ENCODE measurements at regions not wholly inside any gene's neighbourhood (a gene's known extent, or its start where the extent isn't known, plus 50 kb on each side); places are given as distances from the start of the nearest gene placed in this dataset.

DNA sequence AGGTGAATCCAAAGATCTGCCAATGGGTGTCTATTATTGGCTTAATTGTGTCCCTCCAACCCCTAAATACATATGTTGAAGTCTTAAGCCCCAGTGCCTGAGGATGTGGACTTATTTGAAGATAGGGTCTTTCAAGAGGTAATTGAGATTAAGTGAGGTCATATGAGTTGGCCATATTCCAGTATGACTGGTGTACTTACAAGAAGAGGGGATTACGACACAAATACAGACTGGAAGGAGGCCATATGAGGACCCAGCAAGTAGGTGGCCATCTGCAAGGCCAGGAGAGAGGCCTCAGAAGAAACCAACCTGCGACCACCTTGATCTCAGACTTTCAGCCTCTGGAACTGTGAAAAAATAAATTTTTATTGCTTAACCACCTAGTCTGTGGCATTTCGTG lies 121.1 kb upstream of the FN1 start:
- TF ChIP-seq, protein P1, sequence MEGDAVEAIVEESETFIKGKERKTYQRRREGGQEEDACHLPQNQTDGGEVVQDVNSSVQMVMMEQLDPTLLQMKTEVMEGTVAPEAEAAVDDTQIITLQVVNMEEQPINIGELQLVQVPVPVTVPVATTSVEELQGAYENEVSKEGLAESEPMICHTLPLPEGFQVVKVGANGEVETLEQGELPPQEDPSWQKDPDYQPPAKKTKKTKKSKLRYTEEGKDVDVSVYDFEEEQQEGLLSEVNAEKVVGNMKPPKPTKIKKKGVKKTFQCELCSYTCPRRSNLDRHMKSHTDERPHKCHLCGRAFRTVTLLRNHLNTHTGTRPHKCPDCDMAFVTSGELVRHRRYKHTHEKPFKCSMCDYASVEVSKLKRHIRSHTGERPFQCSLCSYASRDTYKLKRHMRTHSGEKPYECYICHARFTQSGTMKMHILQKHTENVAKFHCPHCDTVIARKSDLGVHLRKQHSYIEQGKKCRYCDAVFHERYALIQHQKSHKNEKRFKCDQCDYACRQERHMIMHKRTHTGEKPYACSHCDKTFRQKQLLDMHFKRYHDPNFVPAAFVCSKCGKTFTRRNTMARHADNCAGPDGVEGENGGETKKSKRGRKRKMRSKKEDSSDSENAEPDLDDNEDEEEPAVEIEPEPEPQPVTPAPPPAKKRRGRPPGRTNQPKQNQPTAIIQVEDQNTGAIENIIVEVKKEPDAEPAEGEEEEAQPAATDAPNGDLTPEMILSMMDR (IDR thresholded peaks at IDR 0.05; ENCODE audit: low read depth, low read length, missing control alignments) = no peak
- no peak for DNase-seq (ENCODE audit: low read depth)
- no peak overlapping the region for H3K4me3 ChIP-seq (ENCODE audit: low read depth, low read length)

DNA sequence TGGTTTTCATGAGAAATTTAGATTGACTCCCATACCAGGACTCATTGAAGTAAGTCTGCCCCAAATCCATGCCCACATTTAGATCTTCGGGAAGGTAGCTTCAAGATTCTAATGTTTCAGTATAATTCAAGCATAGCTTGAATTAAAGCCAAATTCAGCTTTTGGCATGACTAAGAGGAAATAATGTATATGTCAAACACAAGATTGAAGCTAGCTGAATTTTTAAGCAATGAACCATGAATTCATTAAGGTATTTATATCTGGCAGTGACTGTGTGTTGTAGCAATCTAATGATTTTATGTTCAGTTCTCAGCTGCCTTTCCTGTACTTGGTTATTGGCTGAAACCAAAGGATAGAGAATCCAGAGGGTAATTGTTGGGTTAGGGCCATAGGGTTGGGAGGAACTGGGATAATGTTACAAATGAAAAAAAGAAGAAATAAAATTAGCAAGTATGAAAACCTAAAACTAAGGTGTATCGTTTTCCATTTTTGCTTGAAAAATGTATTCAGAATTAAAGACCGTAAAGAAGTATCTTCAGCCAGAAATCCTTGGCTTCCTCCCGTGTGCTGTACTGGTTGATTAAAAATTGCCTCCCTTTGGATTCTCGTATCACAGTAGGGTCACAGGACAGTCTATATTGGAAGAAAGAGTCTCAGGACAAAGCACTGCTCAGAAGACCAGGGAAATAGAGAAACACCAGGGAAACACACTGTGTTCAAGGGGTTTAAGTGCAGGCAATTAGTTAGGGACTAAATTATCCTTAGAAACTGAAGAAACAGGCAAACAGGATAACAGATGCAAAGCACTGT lies 119.0 kb upstream of the FN1 start:
- TF ChIP-seq, protein P1 (IDR thresholded peaks at IDR 0.05; ENCODE audit: low read depth, low read length, missing control alignments) = no peak

DNA sequence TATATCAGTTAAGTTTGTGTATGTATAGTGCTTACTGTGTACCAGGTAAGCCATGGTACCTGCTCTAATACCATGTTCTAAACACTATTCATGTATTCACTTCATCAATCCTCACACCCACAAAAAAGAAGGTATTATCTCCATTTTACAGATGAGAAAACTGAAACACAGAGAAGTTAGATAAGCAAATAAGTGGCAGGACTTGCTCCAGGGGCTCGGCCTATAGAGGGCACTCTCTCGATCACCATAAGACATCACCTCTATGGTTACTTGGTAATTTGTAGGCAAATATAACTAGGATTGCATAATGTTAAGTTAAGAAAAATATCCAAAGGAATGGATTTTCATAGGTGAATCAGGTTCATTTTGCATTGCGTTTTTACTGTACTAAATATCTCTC lies 118.1 kb upstream of the FN1 start:
- DNase-seq (ENCODE audit: low read depth) = no peak
- H3K4me3 ChIP-seq (ENCODE audit: low read depth, low read length) = no peak overlapping the region
- TF ChIP-seq, protein P1 (IDR thresholded peaks at IDR 0.05; ENCODE audit: low read depth, low read length, missing control alignments) = peak; percentile 51

More for the DNA sequence above, 119.0 kb upstream of the FN1 start:
- no peak for DNase-seq (ENCODE audit: low read depth)
- no peak overlapping the region for H3K4me3 ChIP-seq (ENCODE audit: low read depth, low read length)

DNA sequence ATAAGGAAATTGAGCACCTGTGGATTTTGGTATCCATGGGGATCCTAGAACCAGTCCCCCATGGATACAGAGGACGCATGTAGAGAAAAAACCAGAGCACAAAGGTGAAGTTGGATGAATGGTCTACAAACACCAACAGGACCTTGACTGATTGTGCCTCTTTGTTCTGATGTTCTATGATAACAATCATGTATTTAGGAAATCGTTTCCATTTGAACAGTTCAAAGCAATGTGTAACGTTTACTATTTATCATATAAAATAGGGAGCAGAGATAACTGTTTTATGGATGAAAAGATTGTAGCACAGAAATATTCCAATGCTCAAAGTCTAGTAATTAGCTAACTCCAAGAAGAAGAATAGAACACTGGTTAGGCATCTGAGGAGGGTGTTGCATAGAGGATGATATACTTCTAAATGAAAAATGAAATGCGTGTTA lies 116.3 kb upstream of the FN1 start:
- TF ChIP-seq, protein P1 (IDR thresholded peaks at IDR 0.05; ENCODE audit: low read depth, low read length, missing control alignments) = no peak
- no peak for DNase-seq (ENCODE audit: low read depth)
- no peak overlapping the region for H3K4me3 ChIP-seq (ENCODE audit: low read depth, low read length)

DNA sequence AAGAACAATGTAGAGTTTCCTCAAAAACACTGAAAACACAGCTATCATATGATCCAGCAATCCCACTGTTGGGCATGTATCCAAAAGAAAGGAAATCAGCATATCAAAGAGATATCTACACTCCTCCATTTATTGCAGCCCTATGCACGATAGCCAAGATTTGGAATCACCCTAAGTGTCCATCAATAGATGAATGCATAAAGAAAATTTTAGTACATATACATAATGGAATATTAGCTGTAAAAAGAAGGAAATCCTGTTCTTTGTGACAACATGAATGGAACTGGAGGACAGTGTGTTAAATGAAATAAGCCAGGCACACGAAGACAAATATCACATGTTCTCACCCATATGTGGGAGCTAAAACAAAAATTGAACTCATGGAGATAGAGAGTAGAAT lies 114.5 kb upstream of the FN1 start:
- H3K4me3 ChIP-seq (ENCODE audit: low read depth, low read length) = no peak overlapping the region
- TF ChIP-seq, protein P1 (IDR thresholded peaks at IDR 0.05; ENCODE audit: low read depth, low read length, missing control alignments) = no peak
- DNase-seq (ENCODE audit: low read depth) = no peak

DNA sequence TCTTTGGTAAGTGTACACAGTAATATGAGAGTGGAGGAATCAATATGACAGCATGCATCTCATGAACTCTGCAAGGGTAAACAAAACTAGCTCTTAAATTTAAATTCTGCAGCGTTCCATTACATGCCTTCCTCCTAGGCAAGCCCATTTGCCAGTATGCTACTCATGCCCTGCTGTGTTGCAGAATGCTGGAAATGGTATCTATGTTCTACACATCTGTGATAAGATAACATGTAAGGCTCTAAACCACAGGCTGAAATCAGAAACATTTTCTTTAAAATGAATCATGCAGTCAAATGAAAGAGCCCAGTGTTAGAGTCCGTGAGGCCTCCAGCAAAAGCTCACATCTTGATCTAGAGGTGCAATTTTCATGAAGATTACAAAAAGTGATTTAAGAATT lies 112.8 kb upstream of the FN1 start:
- TF ChIP-seq, protein P1 (IDR thresholded peaks at IDR 0.05; ENCODE audit: low read depth, low read length, missing control alignments) = no peak
- no peak for DNase-seq (ENCODE audit: low read depth)
- no peak overlapping the region for H3K4me3 ChIP-seq (ENCODE audit: low read depth, low read length)

DNA sequence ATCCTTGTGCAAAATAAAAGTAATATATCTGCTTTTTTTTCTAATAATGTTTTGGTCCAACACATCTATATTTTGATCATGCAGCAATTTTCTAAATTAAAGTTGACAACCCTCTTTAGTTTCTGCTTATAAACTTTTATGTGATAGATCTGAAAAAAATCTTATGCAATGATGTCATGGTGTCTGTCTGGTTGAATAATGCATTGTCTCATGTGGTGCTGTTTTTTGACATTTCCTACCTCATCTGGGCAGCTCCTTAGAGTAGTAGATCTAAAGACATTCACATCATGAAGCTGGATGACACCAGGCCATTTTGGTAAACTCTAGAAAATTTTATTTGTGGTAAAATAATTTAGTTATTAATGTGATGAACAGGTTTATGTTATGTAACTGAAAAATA lies 106.8 kb upstream of the FN1 start:
- DNase-seq (ENCODE audit: low read depth) = no peak
- TF ChIP-seq, protein P1 (IDR thresholded peaks at IDR 0.05; ENCODE audit: low read depth, low read length, missing control alignments) = no peak
- no peak overlapping the region for H3K4me3 ChIP-seq (ENCODE audit: low read depth, low read length)

Data from GM12864 (cell line).